SH-SY5Y (cell line): ENCODE measurements at regions not wholly inside any gene's neighbourhood (a gene's known extent, or its start where the extent isn't known, plus 50 kb on each side); places are given as distances from the start of the nearest gene placed in this dataset.

Experiments
- GATA2 ChIP-seq: IDR thresholded peaks from 2 replicates; pipeline ENCODE4 v1.6.1; 2011; ENCODE audit warnings: mild to moderate bottlenecking, low read depth, low read length
- GATA3 ChIP-seq: IDR thresholded peaks from 2 replicates; pipeline ENCODE4 v1.6.1; 2011; ENCODE audit warnings: low read depth, mild to moderate bottlenecking, low read length, moderate library complexity

DNA sequence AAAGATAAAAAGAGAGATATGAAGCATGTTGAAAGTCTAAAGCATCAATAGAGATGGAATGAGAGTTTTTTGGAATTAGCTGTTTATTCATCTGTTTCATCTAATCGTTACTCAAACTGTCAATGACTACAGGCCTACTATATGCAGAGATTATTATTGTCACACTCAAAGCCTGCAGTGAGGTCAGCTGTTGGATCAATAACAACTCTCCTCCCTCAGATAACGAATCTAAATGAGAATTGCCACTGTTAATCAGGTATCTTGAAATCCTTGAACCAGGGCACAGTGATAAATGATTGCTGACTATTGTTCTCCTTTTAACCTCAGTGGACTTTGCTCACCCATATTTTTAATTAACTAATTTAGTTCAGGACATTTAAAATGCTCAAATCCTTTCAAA, 192.3 kb upstream of the SGO1 start:
- TF ChIP-seq GATA2 = no peak
- no peak for TF ChIP-seq GATA3
